Duodenal mucosa (tissue), 2 donors: ENCODE measurements at regions not wholly inside any gene's neighbourhood (a gene's known extent, or its start where the extent isn't known, plus 50 kb on each side); places are given as distances from the start of the nearest gene placed in this dataset.
"Not testable (repeated sequence)": the region's sequence is repeated elsewhere in the genome, so short reads cannot be mapped to it uniquely, and the experiment has no call there.

Source experiments
- H3K27ac ChIP-seq: one replicate; pipeline ENCODE4 v1.7.0; 2013; ENCODE audit warnings: low read depth, low read length
- H3K27me3 ChIP-seq, 2 donors: one replicate each; pipeline ENCODE4 v1.7.0; 2013; ENCODE audit warnings: low read length in 2 of 2, control low read depth in 1 of 2; ENCODE audit not compliant: insufficient read depth in 2 of 2, control insufficient read depth in 1 of 2
- H3K36me3 ChIP-seq, 2 donors: one replicate each; pipeline ENCODE4 v1.7.0; 2013; ENCODE audit warnings: low read length in 2 of 2, control low read depth in 1 of 2; ENCODE audit not compliant: insufficient read depth in 2 of 2, control insufficient read depth in 1 of 2
- H3K4me1 ChIP-seq, 2 donors: one replicate each; pipeline ENCODE4 v1.7.0; 2013; ENCODE audit warnings: low read length in 2 of 2, control low read depth in 1 of 2; ENCODE audit not compliant: insufficient read depth in 2 of 2, control insufficient read depth in 1 of 2
- H3K4me3 ChIP-seq, 2 donors: one replicate each; pipeline ENCODE4 v1.7.0; 2013; ENCODE audit warnings: low read length in 2 of 2, low read depth in 1 of 2
- H3K9ac ChIP-seq, 2 donors: one replicate each; pipeline ENCODE4 v1.7.0; 2013; ENCODE audit warnings: low read length in 2 of 2, low read depth in 1 of 2
- H3K9me3 ChIP-seq, 2 donors: one replicate each; pipeline ENCODE4 v1.7.0; 2013; ENCODE audit warnings: low read length in 2 of 2, control low read depth in 1 of 2; ENCODE audit not compliant: control insufficient read depth in 1 of 2

DNA sequence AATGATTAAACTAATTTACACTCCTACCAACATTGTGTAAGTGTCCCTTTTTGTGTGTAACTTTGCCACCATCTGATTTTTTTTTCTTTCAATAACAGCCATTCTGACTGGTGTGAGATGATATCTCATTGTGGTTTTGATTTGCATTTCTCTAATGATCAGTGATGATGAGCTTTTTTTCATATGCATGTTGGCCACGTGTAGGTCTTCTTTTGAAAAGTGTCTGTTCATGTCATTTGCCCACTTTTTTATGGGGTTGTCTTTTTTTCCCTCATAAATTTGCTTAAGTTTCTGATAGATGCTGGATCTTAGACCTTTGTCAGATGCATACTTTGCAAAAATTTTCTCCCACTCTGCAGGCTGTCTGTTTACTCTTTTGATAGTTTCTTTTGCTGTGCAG, 102.5 kb upstream of the ZEB2 start:
- H3K9ac ChIP-seq = not testable (repeated sequence)

DNA sequence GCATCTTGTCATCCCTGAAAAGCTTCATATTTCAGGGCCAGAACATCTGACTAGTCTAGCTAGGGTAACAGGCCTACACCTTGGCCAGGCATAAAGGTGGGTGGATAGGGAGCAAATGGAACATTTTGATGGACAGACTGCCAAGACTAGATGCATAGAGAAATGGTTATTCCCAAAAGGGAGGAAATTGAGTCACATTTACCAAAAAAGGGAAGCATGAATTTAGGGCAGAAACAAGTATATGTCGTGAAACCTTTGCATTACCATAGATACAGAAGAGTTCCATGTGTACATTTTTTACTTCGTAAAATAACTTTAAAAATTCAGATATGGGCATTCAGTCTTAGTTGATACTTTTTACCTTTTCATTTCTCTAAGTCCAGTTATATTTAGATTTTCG, 101.3 kb upstream of the ZEB2 start:
- H3K9me3 ChIP-seq = peaks cover 0 to 4% of the 10 kb centered on the region in 2 donors
- no peak overlapping the region for H3K4me3 ChIP-seq
- no peaks in the 10 kb centered on the region for H3K27me3 ChIP-seq
- H3K27ac ChIP-seq = no peak overlapping the region
- no peaks in the 10 kb centered on the region for H3K36me3 ChIP-seq
- H3K9ac ChIP-seq = no peak overlapping the region
- no peaks in the 10 kb centered on the region for H3K4me1 ChIP-seq

More for the DNA sequence above, 102.5 kb upstream of the ZEB2 start:
- H3K4me3 ChIP-seq, H3K36me3 ChIP-seq, H3K9me3 ChIP-seq, H3K4me1 ChIP-seq, H3K27me3 ChIP-seq, H3K27ac ChIP-seq: not testable (repeated sequence)

DNA sequence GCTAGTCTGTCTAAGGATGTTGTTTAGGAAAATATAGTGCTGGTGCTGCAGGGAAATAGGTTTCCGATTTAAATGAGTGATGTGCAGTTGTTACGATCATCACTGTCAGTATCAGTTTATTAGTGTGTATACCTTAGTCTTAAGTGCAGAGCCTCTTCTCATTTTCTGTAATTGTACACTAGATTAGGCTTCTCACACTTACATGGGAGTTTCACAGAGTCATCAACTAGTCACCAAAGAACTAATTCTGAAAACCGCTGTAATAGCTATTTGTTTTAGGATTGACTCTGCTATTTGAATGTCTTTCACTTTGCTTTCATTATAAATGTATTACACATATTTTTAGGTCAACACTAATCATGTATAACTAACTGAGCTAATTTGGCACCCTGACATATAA, 99.8 kb upstream of the ZEB2 start:
- Histone ChIP-seq H3K27me3 (no peaks in the 10 kb centered on the region), H3K36me3 (no peaks in the 10 kb centered on the region)

DNA sequence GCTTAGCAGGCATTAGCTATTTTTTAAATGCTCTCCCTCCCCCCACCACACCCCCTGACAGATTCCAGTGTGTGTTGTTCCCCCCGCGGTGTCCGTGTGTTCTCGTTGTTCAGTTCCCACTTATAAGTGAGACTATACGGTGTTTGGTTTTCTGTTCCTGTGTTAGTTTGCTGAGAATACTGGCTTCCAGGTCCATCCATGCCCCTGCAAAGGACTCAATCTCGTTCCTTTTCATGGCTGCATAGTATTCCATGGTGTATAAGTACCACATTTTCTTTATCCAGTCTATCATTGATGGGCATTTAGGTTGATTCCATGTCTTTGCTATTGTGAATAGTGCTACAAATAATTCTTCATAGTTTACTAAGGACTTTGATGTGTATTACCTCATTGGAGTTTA, 97.3 kb upstream of the ZEB2 start:
- H3K36me3 ChIP-seq, H3K4me3 ChIP-seq: not testable (repeated sequence)

More for the DNA sequence above, 99.8 kb upstream of the ZEB2 start:
- Histone ChIP-seq H3K4me1 (no peaks in the 10 kb centered on the region), H3K9ac (no peak overlapping the region), H3K4me3 (no peak overlapping the region), H3K27ac (no peak overlapping the region), H3K9me3 (peaks cover 0 to 4% of the 10 kb centered on the region in 2 donors)

DNA sequence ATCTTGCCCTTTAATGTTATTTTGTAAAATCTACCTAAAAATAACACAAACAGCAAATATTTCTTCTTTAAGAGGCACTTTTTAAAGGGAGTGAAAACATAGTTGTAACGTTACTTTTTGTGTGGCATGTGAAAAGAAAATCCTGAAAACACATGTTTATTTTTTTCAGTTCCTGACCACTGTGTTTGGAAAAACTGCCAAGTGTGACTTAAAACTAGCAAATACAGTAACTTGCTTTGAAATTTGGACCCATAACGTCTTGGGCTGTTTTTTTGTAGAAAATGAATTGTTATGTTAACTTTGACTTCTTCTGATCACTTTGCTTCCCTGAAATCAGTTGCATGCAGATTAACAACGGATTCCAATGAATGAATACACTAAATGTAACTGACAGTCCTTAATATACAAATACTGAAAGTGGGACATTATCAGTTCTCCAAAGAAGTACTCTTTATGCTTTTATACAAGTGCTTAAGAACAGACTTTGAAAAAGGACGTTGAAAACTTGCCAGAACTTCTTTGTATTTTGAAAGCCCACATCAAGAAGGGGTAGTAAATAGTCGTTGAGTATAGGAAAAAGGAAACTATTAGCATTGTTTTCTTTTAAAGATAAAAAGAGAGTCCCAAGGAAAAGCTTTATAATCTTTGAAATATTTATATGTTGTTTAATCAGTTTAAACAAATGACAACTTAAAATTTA, 96.1 kb upstream of the ZEB2 start:
- Histone ChIP-seq H3K27ac (no peak overlapping the region), H3K36me3 (no peaks in the 10 kb centered on the region), H3K9ac (no peak overlapping the region), H3K27me3 (no peaks in the 10 kb centered on the region), H3K9me3 (peaks cover 0 to 4% of the 10 kb centered on the region in 2 donors), H3K4me1 (no peaks in the 10 kb centered on the region), H3K4me3 (no peak overlapping the region)

More for the DNA sequence above, 97.3 kb upstream of the ZEB2 start:
- not testable (repeated sequence) for H3K9me3 ChIP-seq, H3K27ac ChIP-seq, H3K27me3 ChIP-seq, H3K9ac ChIP-seq, H3K4me1 ChIP-seq

DNA sequence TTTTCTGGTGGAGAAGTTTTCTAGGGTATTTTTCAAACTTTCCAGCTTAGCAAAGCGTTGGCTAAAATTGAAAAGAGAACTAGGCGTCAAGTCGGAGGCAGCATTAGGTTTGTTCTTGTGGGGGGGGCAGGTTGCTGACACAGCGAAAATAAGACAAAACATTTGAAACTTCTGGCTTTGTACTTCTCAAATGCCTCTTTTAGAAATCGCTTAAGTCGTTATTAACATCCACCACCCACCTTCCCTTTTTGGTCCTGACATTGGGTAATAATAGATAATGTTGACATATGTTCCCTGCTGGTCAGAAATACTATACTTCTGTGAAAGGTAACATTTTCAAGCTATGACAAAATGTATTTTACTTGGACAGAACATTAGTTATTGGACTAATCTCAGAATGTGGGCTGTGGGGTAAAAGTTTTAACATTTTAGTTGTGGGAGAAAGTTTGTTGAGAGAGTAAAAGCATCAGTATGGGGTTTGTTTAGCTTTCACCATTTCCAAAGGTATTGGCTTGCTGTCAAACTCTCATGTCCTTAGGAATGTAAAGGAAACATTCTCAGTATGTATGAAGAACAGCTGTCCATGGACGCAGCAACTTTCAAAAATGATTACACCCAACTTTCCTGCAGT, 88.1 kb upstream of the ZEB2 start:
- H3K9me3 ChIP-seq = no peaks in the 10 kb centered on the region
- H3K4me3 ChIP-seq = no peak overlapping the region
- H3K4me1 ChIP-seq = no peaks in the 10 kb centered on the region
- no peak overlapping the region for H3K27ac ChIP-seq
- no peaks in the 10 kb centered on the region for H3K27me3 ChIP-seq
- no peaks in the 10 kb centered on the region for H3K36me3 ChIP-seq
- H3K9ac ChIP-seq = no peak overlapping the region

DNA sequence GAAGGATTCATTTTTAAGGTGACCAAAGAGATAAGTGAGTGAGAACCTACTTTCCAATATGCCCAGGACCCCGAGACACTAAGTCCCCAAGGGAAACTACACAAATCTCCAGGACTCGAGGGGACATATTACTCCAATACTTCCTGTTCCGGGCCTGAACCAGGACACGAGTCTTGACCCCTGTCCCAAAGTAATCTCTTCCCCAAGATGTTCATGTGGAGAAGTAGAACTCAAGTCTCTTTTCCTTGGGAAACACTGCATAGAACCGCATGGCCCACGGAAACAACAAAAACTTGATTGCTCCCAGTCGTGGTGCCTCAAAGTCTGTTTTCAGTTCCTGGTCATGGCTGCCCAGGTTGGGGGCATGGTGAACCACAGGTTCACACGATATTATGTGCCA, 87.2 kb upstream of the ZEB2 start:
- Histone ChIP-seq H3K9ac (peak overlapping the region in 1 of 2 donors; percentile 8), H3K4me3 (no peak overlapping the region), H3K4me1 (no peaks in the 10 kb centered on the region), H3K36me3 (no peaks in the 10 kb centered on the region), H3K27me3 (no peaks in the 10 kb centered on the region), H3K27ac (no peak overlapping the region), H3K9me3 (no peaks in the 10 kb centered on the region)

DNA sequence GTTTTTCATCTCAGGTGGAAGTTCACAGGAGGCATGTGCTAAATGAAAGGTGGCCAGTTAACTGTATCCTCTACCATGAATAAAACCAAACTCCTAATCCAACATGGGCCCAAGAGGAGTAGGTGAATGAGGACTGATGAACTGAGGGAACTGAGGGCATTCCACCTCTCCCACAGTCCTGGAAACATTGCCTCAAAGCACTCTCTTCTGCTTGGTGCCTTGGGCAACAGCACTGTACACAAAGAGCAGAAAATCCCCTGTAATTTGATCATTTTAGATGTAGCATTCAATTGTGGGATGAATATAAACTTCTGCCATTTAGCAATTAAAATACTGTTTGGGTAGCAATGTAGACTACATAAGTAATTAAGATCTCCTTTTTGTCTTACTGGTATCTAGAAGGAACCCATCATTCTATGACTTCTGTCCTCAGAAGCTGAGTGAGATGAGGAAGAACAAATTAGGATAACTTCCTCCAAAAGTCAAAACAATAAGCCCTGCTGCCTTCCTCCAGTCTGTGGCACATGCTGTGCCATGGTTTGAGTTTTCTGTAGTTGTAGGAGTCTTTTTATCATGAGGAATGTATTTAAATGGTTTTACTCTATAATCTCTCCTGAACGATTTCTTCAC, 86.7 kb upstream of the ZEB2 start:
- H3K4me1 ChIP-seq = no peaks in the 10 kb centered on the region
- no peak overlapping the region for H3K27ac ChIP-seq

DNA sequence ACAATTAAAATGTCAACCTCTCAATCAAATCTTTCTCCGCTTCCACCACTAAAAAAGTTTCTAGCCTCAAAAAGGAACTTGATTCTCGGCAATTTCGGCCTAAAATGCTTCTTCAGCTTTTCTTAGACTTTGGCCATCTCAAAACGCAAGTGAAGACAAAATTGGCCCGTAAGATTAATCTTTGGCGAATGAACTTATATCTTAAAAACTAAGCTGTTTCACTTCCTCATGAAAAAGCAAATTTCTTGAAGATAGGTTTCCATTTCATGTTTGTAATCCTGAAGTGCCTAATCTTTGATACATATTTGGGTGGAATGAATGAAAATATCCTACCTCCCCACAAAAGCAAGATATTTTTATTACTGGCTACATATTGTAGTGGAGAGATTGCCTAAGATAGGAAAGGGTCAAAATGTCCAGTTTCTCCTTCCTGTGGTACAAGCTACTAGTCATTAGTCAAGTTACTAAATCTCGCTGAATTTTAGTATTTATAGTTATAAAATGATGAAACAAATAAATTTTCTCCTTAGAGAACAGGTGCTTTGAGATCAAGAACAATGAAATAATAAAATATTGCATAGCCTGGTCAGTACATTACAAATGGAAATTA, 85.4 kb upstream of the ZEB2 start:
- no peak overlapping the region for H3K27ac ChIP-seq
- H3K27me3 ChIP-seq = no peaks in the 10 kb centered on the region
- no peaks in the 10 kb centered on the region for H3K4me1 ChIP-seq
- H3K4me3 ChIP-seq = no peak overlapping the region
- no peak overlapping the region for H3K9ac ChIP-seq
- H3K9me3 ChIP-seq = no peaks in the 10 kb centered on the region
- H3K36me3 ChIP-seq = no peaks in the 10 kb centered on the region

More for the DNA sequence above, 86.7 kb upstream of the ZEB2 start:
- H3K9me3 ChIP-seq = no peaks in the 10 kb centered on the region
- no peak overlapping the region for H3K4me3 ChIP-seq
- no peaks in the 10 kb centered on the region for H3K36me3 ChIP-seq
- H3K27me3 ChIP-seq = no peaks in the 10 kb centered on the region
- H3K9ac ChIP-seq = no peak overlapping the region

DNA sequence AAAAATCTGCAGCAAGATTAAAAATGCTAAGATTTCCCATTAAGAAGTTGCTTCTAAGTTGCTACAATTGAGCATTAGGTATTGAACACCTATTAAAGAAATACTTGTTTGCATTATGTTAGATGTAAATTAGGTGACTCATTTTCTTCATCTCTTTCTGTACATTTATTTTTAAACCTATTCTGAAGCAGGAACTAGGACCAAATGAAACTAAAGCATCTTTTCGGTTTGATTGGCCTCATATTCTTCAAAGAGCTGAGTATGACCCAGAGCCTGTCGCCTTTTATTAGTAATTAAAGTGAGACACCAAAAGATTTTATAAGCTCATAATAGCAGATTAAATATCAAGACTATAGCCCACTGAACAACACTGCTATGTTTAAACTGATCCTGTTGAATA, 83.4 kb upstream of the ZEB2 start:
- Histone ChIP-seq H3K9me3 (no peaks in the 10 kb centered on the region), H3K4me1 (no peaks in the 10 kb centered on the region), H3K36me3 (no peaks in the 10 kb centered on the region), H3K27me3 (no peaks in the 10 kb centered on the region), H3K4me3 (no peak overlapping the region), H3K27ac (no peak overlapping the region), H3K9ac (no peak overlapping the region)
